Chondrocyte (in vitro differentiated cells): ENCODE measurements at regions not wholly inside any gene's neighbourhood (a gene's known extent, or its start where the extent isn't known, plus 50 kb on each side); places are given as distances from the start of the nearest gene placed in this dataset.

Experiments
- DNase-seq: peaks from one replicate; pipeline ENCODE4 v3.0.0; 2021; ENCODE audit warnings: mixed read lengths, low spot score
- H3K27ac Mint-ChIP-seq: one replicate; pipeline ENCODE4 v1.8.0; 2021; ENCODE audit warnings: mild to moderate bottlenecking, moderate library complexity, mixed read lengths; ENCODE audit not compliant: unreplicated experiment
- H3K27me3 Mint-ChIP-seq: 2 replicates; pipeline ENCODE4 v1.8.0; 2021; ENCODE audit warnings: low read depth, mixed read lengths
- H3K36me3 Mint-ChIP-seq: 2 replicates; pipeline ENCODE4 v1.8.0; 2021; ENCODE audit warnings: low read depth, mixed read lengths
- H3K4me1 Mint-ChIP-seq: 2 replicates; pipeline ENCODE4 v1.8.0; 2021; ENCODE audit warnings: low read depth, mild to moderate bottlenecking, mixed read lengths
- H3K4me3 Mint-ChIP-seq: one replicate; pipeline ENCODE4 v1.8.0; 2021; ENCODE audit warnings: mild to moderate bottlenecking, moderate library complexity, mixed read lengths; ENCODE audit not compliant: unreplicated experiment
- H3K9me3 Mint-ChIP-seq: 2 replicates; pipeline ENCODE4 v1.8.0; 2021; ENCODE audit warnings: low read depth, mixed read lengths
- CTCF ChIP-seq: fragments of 200-600 bp; sonication (generic); IDR thresholded peaks from 2 replicates; pipeline ENCODE4 v1.5.0; 2021; ENCODE audit warnings: antibody characterized with exemption, mild to moderate bottlenecking, moderate library complexity

- Mint-ChIP-seq H3K36me3 (no peaks in the 10 kb centered on the region), H3K27ac (no peak overlapping the region), H3K4me3 (no peak overlapping the region), H3K9me3 (no peaks in the 10 kb centered on the region), H3K4me1 (peaks cover 8% of the 10 kb centered on the region), H3K27me3 (no peaks in the 10 kb centered on the region)
- TF ChIP-seq CTCF: no peak
- no peak for DNase-seq
These were observed 158.0 kb upstream of the GYPA start for GRCh38 chr4:144298519-144298918.

- no peak for TF ChIP-seq CTCF
- Mint-ChIP-seq H3K27ac (no peak overlapping the region), H3K4me1 (no peaks in the 10 kb centered on the region)
These were observed 160.1 kb upstream of the GYPA start for GRCh38 chr4:144300616-144301015.

GRCh38 chr4:144302704-144303536, 162.4 kb upstream of the GYPA start:
- H3K4me1 Mint-ChIP-seq: no peaks in the 10 kb centered on the region
- no peaks in the 10 kb centered on the region for H3K27me3 Mint-ChIP-seq
- TF ChIP-seq CTCF: no peak
- H3K36me3 Mint-ChIP-seq: no peaks in the 10 kb centered on the region
- H3K4me3 Mint-ChIP-seq: no peak overlapping the region
- H3K9me3 Mint-ChIP-seq: no peaks in the 10 kb centered on the region
- no peak for DNase-seq
- no peak overlapping the region for H3K27ac Mint-ChIP-seq

More at GRCh38 chr4:144300616-144301015, 160.1 kb upstream of the GYPA start:
- Mint-ChIP-seq H3K27me3 (no peaks in the 10 kb centered on the region), H3K9me3 (no peaks in the 10 kb centered on the region), H3K36me3 (no peaks in the 10 kb centered on the region), H3K4me3 (no peak overlapping the region)
- DNase-seq: no peak

- no peaks in the 10 kb centered on the region for H3K4me1 Mint-ChIP-seq
- no peaks in the 10 kb centered on the region for H3K27me3 Mint-ChIP-seq
- no peak overlapping the region for H3K4me3 Mint-ChIP-seq
- peaks cover 4% of the 10 kb centered on the region for H3K9me3 Mint-ChIP-seq
- H3K27ac Mint-ChIP-seq: no peak overlapping the region
- TF ChIP-seq CTCF: no peak
- DNase-seq: no peak
- H3K36me3 Mint-ChIP-seq: no peaks in the 10 kb centered on the region
These were observed 163.5 kb upstream of the GYPA start for GRCh38 chr4:144304025-144304424.

- Mint-ChIP-seq H3K4me3 (no peak overlapping the region), H3K4me1 (no peaks in the 10 kb centered on the region), H3K27ac (no peak overlapping the region), H3K9me3 (peaks cover 32% of the 10 kb centered on the region), H3K36me3 (peaks cover 16% of the 10 kb centered on the region), H3K27me3 (no peaks in the 10 kb centered on the region)
- no peak for TF ChIP-seq CTCF
- DNase-seq: no peak
These were observed 170.0 kb upstream of the GYPA start for GRCh38 chr4:144310535-144310934.
